Spleen (tissue), 7 donors: ENCODE measurements at regions not wholly inside any gene's neighbourhood (a gene's known extent, or its start where the extent isn't known, plus 50 kb on each side); places are given as distances from the start of the nearest gene placed in this dataset.
A peak's percentile ranks its signal among the peaks of the same experiment; 100 is the strongest.

Experiments used
- CTCF ChIP-seq, 11 experiments: fragments of 200-600 bp in 7 of 11; fragments of 450-650 bp in 4 of 11; sonication (generic) in 4 of 11; IDR thresholded peaks in 8 of 11; conservative IDR thresholded peaks in 3 of 11; 1 replicate in 7 of 11; 2 replicates in 4 of 11; pipeline versions ENCODE4 v1.4.0 to v1.8.0; 2016 to 2021; ENCODE audit warnings: antibody characterized with exemption in 11 of 11, inconsistent platforms in 4 of 11, mild to moderate bottlenecking in 1 of 11
- POLR2A ChIP-seq, 3 donors: fragments of 450-650 bp; IDR thresholded peaks; one replicate each; pipeline ENCODE4 v1.5.1; 2017; ENCODE audit warnings: antibody characterized with exemption in 3 of 3, mild to moderate bottlenecking in 1 of 3
- POLR2AphosphoS5 ChIP-seq, 3 donors: sonication (generic); formaldehyde crosslinking; IDR thresholded peaks; one replicate each; pipeline ENCODE4 v1.5.1; 2017; ENCODE audit warnings: antibody characterized with exemption in 3 of 3
- donor health status: DM: no; HTN: no; CAD: no; lungs with moderate emphysema.
- donor health status: DM: no; HTN: no; CAD: no.
- donor health status: DM: no; HTN: no; CAD: no.

DNA sequence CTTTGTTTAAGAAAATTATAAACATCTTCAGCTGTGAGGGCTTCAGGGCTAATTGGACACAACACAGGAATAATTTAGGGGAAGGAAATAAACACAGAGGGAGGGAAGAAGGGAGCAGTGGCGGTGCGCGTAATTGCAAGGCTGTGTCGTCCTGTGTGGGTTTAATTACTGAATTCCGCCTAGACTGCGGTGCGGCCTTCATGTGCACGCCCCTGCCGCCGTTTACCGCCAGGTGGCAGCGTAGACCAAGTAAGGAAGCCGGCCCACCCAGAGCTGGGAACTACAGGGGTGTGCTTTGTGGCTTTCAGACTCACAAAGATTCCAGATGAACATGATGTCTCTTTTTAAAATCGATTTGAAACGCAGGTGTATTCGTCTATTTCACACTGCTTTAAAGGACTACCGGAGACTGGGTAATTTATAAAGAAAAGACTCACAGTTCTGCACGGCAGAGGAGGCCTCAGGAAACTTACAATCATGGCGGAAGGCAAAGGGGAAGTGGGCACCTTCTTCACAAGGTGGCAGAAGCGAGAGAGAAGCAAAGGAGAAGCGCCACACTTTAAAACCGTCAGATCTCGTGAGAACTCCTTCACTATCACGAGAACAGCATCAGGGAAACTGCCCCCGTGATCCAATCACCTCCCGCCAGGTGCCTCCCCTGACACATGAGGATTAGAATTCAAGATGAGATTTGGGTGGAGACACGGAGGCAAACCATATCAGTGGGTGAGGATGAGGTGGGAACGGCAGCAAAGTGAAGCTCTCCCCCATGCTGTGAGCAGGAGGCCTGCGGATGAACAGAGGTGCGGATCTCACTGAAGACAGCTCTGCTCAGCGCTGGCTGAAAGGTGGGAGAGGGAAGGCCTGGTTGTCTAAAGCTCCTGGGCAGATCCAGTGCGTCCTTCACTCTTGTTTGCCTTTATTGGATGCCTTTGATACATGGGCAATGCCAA is 222.0 kb upstream of the PDE10A start:
- TF ChIP-seq POLR2AphosphoS5 (IDR thresholded peaks at IDR 0.05): peak in 1 of 3 donors; percentile 36
- TF ChIP-seq CTCF (IDR thresholded peaks at IDR 0.05 in 8 of 11, conservative IDR thresholded peaks at IDR 0.05 in 3 of 11): peak; percentile 50 to 91 (median 83)
- TF ChIP-seq POLR2A (IDR thresholded peaks at IDR 0.05): no peak
